ENCODE measurements at regions not wholly inside any gene's neighbourhood (a gene's known extent, or its start where the extent isn't known, plus 50 kb on each side); places are given as distances from the start of the nearest gene placed in this dataset.

DNA sequence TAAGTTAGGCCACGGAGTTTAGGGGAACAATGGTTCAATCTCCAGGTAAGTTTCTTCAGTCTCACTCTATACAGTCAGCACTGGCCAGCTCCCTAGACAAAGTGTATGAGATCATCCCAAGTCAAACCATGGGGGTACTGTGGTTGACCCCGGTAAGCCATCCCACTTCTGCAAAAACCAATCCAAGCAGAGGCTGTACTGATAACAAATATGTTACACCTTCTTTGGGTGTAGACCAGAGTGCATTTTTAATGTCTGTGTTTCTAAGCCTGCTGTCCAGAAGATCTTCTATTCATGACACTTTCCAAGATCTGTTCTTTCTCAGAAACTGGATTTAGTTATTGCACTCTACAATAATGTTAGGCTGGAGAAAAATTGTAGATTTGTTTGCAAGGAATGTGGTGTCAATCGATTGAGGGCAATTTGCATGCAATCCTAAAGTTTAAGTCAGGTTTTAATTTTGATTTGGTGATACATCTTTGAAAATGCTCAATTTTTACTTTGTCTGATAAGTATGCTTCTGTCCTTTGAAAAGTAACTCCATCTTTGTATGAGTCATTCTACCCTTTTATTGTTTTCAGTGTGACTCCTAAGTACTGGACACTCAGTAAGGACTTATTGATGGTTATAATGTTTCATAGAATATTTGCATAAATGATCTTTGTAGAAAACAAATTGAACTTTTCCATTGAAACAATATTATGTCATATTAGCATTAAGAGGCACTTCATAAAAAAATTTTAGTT lies 152.4 kb downstream of the HLX start:
- DNase-seq (ENCODE audit: low read depth, low spot score) = no peak
- no peak overlapping the region for H3K4me3 ChIP-seq (ENCODE audit: low read depth, low read length)
- TF ChIP-seq, protein P1, sequence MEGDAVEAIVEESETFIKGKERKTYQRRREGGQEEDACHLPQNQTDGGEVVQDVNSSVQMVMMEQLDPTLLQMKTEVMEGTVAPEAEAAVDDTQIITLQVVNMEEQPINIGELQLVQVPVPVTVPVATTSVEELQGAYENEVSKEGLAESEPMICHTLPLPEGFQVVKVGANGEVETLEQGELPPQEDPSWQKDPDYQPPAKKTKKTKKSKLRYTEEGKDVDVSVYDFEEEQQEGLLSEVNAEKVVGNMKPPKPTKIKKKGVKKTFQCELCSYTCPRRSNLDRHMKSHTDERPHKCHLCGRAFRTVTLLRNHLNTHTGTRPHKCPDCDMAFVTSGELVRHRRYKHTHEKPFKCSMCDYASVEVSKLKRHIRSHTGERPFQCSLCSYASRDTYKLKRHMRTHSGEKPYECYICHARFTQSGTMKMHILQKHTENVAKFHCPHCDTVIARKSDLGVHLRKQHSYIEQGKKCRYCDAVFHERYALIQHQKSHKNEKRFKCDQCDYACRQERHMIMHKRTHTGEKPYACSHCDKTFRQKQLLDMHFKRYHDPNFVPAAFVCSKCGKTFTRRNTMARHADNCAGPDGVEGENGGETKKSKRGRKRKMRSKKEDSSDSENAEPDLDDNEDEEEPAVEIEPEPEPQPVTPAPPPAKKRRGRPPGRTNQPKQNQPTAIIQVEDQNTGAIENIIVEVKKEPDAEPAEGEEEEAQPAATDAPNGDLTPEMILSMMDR (IDR thresholded peaks at IDR 0.05; ENCODE audit: low read depth, low read length) = no peak
- in situ Hi-C loops (cut with HindIII; ENCODE audit: low sequenced_read_pairs) = no loop called here

DNA sequence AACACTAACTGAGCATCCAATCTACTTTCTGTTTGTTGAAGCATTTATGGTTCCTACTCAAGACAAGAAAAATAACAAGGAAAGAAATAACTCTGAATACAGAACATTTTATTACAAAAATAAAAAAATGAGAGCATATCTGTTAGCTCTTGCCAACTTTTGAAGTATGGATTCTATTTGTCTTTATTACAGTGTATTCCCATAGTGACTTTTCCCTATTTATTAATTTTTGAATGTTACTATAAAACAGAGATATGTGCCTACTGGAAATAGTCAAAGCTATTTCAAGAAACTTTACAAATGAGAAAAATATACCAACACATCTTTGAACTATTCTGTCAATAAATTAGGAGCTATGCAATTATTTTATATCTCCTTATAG lies 153.0 kb downstream of the HLX start:
- H3K4me3 ChIP-seq (ENCODE audit: low read depth, low read length) = no peak overlapping the region
- DNase-seq (ENCODE audit: low read depth, low spot score) = no peak
- TF ChIP-seq, protein P1 (IDR thresholded peaks at IDR 0.05; ENCODE audit: low read depth, low read length) = no peak
- in situ Hi-C loops (cut with HindIII; ENCODE audit: low sequenced_read_pairs) = no loop called here

DNA sequence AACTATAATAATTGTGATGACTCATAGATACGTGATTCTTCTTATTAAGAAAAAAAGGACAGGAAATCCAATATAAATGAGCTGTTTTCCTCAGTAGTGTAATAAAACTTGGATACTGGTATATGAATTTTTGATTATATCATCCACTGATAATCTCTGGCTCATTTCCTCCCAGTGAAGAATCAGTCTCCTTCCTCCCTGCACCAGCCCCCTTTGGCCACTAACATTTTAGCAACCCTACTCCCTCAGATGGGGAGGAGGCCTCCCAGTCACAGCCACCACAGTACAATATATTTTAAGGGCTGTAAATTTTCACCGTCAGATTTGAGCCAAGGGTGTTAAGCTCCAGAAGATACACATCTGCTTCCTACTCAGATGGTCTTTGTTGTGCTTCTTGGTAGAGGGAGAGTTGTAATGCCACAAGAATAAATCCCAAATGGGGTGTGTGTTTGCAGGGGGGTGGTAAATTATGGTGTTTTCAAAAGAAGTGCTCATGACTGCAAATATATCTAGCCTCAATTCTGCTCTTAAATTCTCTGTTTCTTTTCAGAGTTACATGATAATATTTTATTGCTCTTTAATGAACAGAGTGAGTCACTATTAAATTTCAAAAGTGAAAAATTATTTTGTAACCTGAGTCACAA lies 153.5 kb downstream of the HLX start:
- TF ChIP-seq, protein P1 (IDR thresholded peaks at IDR 0.05; ENCODE audit: low read depth, low read length) = no peak

DNA sequence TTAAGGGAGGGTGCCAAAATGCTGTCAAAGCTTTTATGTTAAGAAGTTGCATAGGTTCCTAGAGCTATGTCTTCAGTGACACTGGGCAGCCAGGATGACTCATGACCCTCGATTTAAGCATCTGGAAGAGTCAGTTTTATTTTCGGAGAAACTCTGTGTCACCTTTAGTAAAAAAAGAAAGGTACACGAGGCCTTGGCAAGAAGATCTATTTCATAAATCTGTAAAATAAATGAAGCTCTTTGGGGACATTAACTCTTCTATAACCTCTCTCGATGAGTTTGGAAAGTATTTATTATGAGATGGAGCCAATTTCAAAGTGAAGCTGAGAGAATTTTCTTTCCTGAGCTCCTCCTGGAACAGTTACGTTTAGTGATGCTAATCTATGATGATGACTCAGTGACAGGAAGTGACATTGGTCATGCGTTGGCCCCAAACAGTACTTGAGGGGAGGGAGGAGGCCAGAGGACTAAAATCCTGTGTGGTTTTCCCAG lies 156.5 kb downstream of the HLX start:
- DNase-seq (ENCODE audit: low read depth, low spot score) = peak; percentile 55
- TF ChIP-seq, protein P1 (IDR thresholded peaks at IDR 0.05; ENCODE audit: low read depth, low read length) = no peak
- H3K4me3 ChIP-seq (ENCODE audit: low read depth, low read length) = no peak overlapping the region
- in situ Hi-C loops (cut with HindIII; ENCODE audit: low sequenced_read_pairs) = no loop called here

More for the DNA sequence above, 153.5 kb downstream of the HLX start:
- in situ Hi-C loops (cut with HindIII; ENCODE audit: low sequenced_read_pairs) = no loop called here
- H3K4me3 ChIP-seq (ENCODE audit: low read depth, low read length) = no peak overlapping the region
- no peak for DNase-seq (ENCODE audit: low read depth, low spot score)

DNA sequence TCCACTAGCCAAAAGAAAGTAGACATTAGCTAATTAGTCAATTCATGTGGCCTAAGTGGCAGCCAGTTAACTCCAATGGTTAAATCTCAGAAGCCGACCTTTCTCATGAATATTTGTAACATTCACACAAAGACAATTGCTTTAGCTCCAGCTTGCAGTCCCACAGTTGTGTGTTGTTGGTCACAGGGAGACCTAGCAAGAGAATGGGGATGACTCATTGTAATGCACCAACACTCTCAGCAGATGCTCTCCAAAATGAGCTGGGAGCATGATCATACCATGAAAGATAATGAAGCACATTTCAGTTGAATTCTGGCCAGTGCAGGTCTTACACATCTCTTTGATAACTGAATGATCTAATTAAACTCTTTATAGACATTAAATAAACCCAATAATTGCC lies 160.4 kb downstream of the HLX start:
- DNase-seq (ENCODE audit: low read depth, low spot score) = no peak
- TF ChIP-seq, protein P1 (IDR thresholded peaks at IDR 0.05; ENCODE audit: low read depth, low read length) = no peak
- in situ Hi-C loops (cut with HindIII; ENCODE audit: low sequenced_read_pairs) = no loop called here
- no peak overlapping the region for H3K4me3 ChIP-seq (ENCODE audit: low read depth, low read length)

DNA sequence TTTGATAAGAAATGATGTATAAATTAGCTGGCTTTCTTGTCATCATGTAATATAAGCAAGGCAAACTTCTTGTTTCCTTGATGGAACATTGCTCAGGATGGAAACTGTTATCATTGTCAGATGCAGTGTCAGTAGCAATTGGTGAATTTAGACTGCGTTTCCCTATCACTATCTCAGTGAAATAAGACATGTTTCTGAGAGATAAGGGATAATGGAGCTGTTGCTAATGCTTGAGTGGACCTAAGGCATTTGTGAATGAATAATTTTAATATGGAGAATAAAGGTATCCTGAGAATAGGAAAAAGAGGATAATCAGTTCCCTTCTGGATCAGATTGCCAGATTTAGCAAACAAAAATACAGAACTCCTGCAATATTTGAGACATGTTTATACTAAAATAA lies 160.9 kb downstream of the HLX start:
- TF ChIP-seq, protein P1 (IDR thresholded peaks at IDR 0.05; ENCODE audit: low read depth, low read length) = no peak
- in situ Hi-C loops (cut with HindIII; ENCODE audit: low sequenced_read_pairs) = no loop called here
- DNase-seq (ENCODE audit: low read depth, low spot score) = no peak
- H3K4me3 ChIP-seq (ENCODE audit: low read depth, low read length) = no peak overlapping the region

Data from astrocyte of the spinal cord (primary cell).